Parathyroid adenoma (tissue), 2 donors: ENCODE measurements at regions not wholly inside any gene's neighbourhood (a gene's known extent, or its start where the extent isn't known, plus 50 kb on each side); places are given as distances from the start of the nearest gene placed in this dataset.

Experiments used
- H2AFZ ChIP-seq: fragments of 300-600 bp; sonication (generic); one replicate; pipeline ENCODE4 v1.7.0; 2017; ENCODE audit warnings: antibody characterized with exemption, mild to moderate bottlenecking
- H3K27ac ChIP-seq: fragments of 300-600 bp; sonication (generic); one replicate; pipeline ENCODE4 v1.7.0; 2017
- H3K27me3 ChIP-seq: fragments of 300-600 bp; sonication (generic); one replicate; pipeline ENCODE4 v1.7.0; 2017; ENCODE audit warnings: low read length; ENCODE audit not compliant: control insufficient read depth, insufficient read depth
- H3K36me3 ChIP-seq: fragments of 300-600 bp; sonication (generic); one replicate; pipeline ENCODE4 v1.7.0; 2017; ENCODE audit warnings: low read length; ENCODE audit not compliant: control insufficient read depth, insufficient read depth
- H3K4me1 ChIP-seq: fragments of 300-600 bp; sonication (generic); one replicate; pipeline ENCODE4 v1.7.0; 2017; ENCODE audit warnings: control low read depth
- H3K4me2 ChIP-seq: fragments of 300-600 bp; sonication (generic); one replicate; pipeline ENCODE4 v1.7.0; 2017; ENCODE audit warnings: low read length
- H3K4me3 ChIP-seq: fragments of 300-600 bp; sonication (generic); one replicate; pipeline ENCODE4 v1.7.0; 2017; ENCODE audit warnings: low read depth, low read length
- H3K79me2 ChIP-seq: fragments of 300-600 bp; sonication (generic); one replicate; pipeline ENCODE4 v1.7.0; 2017; ENCODE audit warnings: control low read depth
- H3K9ac ChIP-seq: fragments of 300-600 bp; sonication (generic); one replicate; pipeline ENCODE4 v1.7.0; 2017; ENCODE audit warnings: mild to moderate bottlenecking
- H3K9me3 ChIP-seq: fragments of 300-600 bp; sonication (generic); one replicate; pipeline ENCODE4 v1.7.0; 2017; ENCODE audit warnings: low read length; ENCODE audit not compliant: control insufficient read depth
- CTCF ChIP-seq: fragments of 300-600 bp; sonication (generic); IDR thresholded peaks from one replicate; pipeline ENCODE4 v1.7.0; 2017; ENCODE audit warnings: antibody characterized with exemption, mild to moderate bottlenecking
- donor health status: primary hyperparathyroidism.

- TF ChIP-seq CTCF: no peak
- Histone ChIP-seq H3K27ac (no peak overlapping the region), H3K4me3 (no peak overlapping the region), H3K79me2 (no peaks in the 10 kb centered on the region), H3K9ac (no peak overlapping the region), H3K27me3 (no peaks in the 10 kb centered on the region), H3K9me3 (no peaks in the 10 kb centered on the region), H2AFZ (no peak overlapping the region), H3K36me3 (no peaks in the 10 kb centered on the region), H3K4me2 (no peak overlapping the region), H3K4me1 (no peaks in the 10 kb centered on the region)
Observed at GRCh38 chr3:182244222-182244971, 532.7 kb downstream of the SOX2 start.

- no peak overlapping the region for H2AFZ ChIP-seq
- no peak for TF ChIP-seq CTCF
Observed at GRCh38 chr3:182245059-182245458, 533.3 kb downstream of the SOX2 start.

GRCh38 chr3:182246870-182247269 lies 535.1 kb downstream of the SOX2 start:
- Histone ChIP-seq H3K36me3 (no peaks in the 10 kb centered on the region), H2AFZ (no peak overlapping the region), H3K4me2 (no peak overlapping the region), H3K4me1 (no peaks in the 10 kb centered on the region), H3K9ac (no peak overlapping the region), H3K27ac (no peak overlapping the region), H3K9me3 (no peaks in the 10 kb centered on the region), H3K27me3 (no peaks in the 10 kb centered on the region), H3K79me2 (no peaks in the 10 kb centered on the region), H3K4me3 (no peak overlapping the region)
- TF ChIP-seq CTCF: no peak

More at GRCh38 chr3:182245059-182245458, 533.3 kb downstream of the SOX2 start:
- H3K36me3 ChIP-seq: no peaks in the 10 kb centered on the region
- no peaks in the 10 kb centered on the region for H3K79me2 ChIP-seq
- no peaks in the 10 kb centered on the region for H3K4me1 ChIP-seq
- H3K9me3 ChIP-seq: no peaks in the 10 kb centered on the region
- no peak overlapping the region for H3K4me2 ChIP-seq
- H3K27ac ChIP-seq: no peak overlapping the region
- H3K4me3 ChIP-seq: no peak overlapping the region
- H3K9ac ChIP-seq: no peak overlapping the region
- H3K27me3 ChIP-seq: no peaks in the 10 kb centered on the region

- H3K79me2 ChIP-seq: no peaks in the 10 kb centered on the region
- H3K9me3 ChIP-seq: no peaks in the 10 kb centered on the region
- no peak overlapping the region for H2AFZ ChIP-seq
- no peak for TF ChIP-seq CTCF
- H3K9ac ChIP-seq: no peak overlapping the region
- H3K36me3 ChIP-seq: no peaks in the 10 kb centered on the region
- H3K4me2 ChIP-seq: no peak overlapping the region
- H3K27ac ChIP-seq: no peak overlapping the region
- H3K4me3 ChIP-seq: no peak overlapping the region
- H3K27me3 ChIP-seq: no peaks in the 10 kb centered on the region
- no peaks in the 10 kb centered on the region for H3K4me1 ChIP-seq
Observed at GRCh38 chr3:182248349-182248880, 536.7 kb downstream of the SOX2 start.

- H3K9ac ChIP-seq: no peak overlapping the region
- no peaks in the 10 kb centered on the region for H3K79me2 ChIP-seq
- no peaks in the 10 kb centered on the region for H3K9me3 ChIP-seq
- H3K4me3 ChIP-seq: no peak overlapping the region
- no peak overlapping the region for H3K27ac ChIP-seq
- no peak overlapping the region for H2AFZ ChIP-seq
- no peak overlapping the region for H3K4me2 ChIP-seq
- no peaks in the 10 kb centered on the region for H3K4me1 ChIP-seq
- no peak for TF ChIP-seq CTCF
- H3K27me3 ChIP-seq: no peaks in the 10 kb centered on the region
- no peaks in the 10 kb centered on the region for H3K36me3 ChIP-seq
Observed at GRCh38 chr3:182252802-182253201, 540.5 kb upstream of the ATP11B start.
